NB4 (cell line): ENCODE measurements at regions not wholly inside any gene's neighbourhood (a gene's known extent, or its start where the extent isn't known, plus 50 kb on each side); places are given as distances from the start of the nearest gene placed in this dataset.

ENCODE experiments used
- TF ChIP-seq, protein P1 (sequence below): IDR thresholded peaks from one replicate; pipeline ENCODE4 v1.5.1; 2012; ENCODE audit warnings: low read depth, low read length
- TF ChIP-seq, protein P2 (sequence below): IDR thresholded peaks from 2 replicates; pipeline ENCODE4 v1.6.1; 2011; ENCODE audit warnings: low read depth, low read length

DNA sequence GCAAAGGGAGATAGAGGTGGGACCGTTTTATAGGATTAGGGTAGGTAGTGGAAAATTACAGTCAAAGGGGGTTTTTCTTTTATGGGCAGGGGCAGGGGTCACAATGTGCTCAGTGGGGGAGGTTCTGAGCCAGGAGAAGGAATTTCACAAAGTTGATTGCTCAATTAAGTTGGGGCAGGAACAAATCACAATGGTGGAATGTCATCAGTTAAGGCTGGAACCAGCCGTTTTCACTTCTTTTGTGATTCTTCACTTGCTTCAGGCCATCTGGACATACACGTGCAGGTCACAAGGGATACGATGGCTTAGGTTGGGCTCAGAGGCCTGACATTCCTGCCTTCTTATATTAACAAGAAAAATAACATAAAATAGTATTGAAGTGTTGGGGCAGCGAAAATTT is 453.8 kb downstream of the VGLL3 start:
- TF ChIP-seq, protein P1, sequence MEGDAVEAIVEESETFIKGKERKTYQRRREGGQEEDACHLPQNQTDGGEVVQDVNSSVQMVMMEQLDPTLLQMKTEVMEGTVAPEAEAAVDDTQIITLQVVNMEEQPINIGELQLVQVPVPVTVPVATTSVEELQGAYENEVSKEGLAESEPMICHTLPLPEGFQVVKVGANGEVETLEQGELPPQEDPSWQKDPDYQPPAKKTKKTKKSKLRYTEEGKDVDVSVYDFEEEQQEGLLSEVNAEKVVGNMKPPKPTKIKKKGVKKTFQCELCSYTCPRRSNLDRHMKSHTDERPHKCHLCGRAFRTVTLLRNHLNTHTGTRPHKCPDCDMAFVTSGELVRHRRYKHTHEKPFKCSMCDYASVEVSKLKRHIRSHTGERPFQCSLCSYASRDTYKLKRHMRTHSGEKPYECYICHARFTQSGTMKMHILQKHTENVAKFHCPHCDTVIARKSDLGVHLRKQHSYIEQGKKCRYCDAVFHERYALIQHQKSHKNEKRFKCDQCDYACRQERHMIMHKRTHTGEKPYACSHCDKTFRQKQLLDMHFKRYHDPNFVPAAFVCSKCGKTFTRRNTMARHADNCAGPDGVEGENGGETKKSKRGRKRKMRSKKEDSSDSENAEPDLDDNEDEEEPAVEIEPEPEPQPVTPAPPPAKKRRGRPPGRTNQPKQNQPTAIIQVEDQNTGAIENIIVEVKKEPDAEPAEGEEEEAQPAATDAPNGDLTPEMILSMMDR, result no peak
- TF ChIP-seq, protein P2, sequence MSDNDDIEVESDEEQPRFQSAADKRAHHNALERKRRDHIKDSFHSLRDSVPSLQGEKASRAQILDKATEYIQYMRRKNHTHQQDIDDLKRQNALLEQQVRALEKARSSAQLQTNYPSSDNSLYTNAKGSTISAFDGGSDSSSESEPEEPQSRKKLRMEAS, result no peak
